Left lobe of liver (tissue), 2 donors: ENCODE measurements at regions not wholly inside any gene's neighbourhood (a gene's known extent, or its start where the extent isn't known, plus 50 kb on each side); places are given as distances from the start of the nearest gene placed in this dataset.
"Not testable (repeated sequence)": the region's sequence is repeated elsewhere in the genome, so short reads cannot be mapped to it uniquely, and the experiment has no call there.

Experiments used
- ATAC-seq: fragments of 200-7000 bp; cut with Tn5 transposase; one replicate; pipeline ENCODE4 v1.9.1; 2020; ENCODE audit warnings: mild to moderate bottlenecking, moderate library complexity
- DNase-seq: peaks from one replicate; pipeline ENCODE4 v3.0.0-alpha.2; 2020; ENCODE audit warnings: low spot score
- donor health status: DM: no; HTN: no; CAD: no; lungs with moderate emphysema.
- donor health status: DM: no; HTN: yes; CAD: no.

DNA sequence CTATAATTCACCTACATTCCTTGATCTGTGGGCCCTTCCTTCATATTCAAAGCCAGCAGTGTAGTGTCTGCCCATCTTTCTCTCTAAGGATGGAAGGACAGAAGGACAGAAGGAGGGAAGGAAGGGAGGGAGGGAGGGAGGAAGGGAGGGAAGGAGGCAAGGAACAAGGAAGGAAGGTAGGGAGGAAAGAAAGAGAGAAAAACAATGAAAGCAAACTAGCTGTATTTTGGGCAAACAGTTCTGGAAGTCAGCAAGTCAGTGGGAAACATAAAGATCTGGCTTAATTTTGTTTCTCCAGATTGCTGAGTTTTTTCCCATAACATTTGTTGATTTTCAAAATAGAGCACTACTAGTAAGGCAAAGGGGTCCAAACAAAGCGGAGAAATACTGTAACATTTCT, 555.2 kb upstream of the EPHA5 start:
- DNase-seq = no peak
- ATAC-seq = no peak

DNA sequence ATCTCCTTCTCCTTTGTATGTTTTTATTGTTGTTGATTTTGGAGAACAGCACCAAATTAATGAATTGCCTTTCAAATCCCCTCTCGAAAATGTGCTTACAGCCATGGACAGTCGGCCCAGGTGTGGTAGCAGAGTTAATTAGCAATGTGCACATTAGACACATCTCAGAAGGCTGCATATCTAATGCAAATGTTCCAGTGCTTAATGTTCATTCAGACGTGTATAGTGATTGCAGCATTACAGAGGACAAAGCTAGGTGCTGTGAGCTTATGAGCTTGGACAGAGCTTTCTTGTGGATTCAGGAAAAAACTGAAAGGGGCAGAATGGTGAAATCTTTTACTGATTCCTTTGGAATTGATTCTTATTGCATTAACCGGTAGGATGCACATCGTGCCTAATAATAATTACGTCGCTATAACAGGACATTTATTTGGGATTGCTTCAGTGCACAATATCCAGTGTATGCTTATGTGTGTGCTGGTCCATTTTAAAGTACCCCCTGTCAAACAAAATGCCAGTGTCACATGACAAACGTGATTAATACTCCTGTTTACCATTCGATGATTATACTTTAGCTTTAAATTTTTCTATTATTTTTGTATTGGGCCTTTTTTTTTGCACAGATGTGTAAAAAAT, 552.9 kb upstream of the EPHA5 start:
- ATAC-seq = no peak
- DNase-seq = no peak

DNA sequence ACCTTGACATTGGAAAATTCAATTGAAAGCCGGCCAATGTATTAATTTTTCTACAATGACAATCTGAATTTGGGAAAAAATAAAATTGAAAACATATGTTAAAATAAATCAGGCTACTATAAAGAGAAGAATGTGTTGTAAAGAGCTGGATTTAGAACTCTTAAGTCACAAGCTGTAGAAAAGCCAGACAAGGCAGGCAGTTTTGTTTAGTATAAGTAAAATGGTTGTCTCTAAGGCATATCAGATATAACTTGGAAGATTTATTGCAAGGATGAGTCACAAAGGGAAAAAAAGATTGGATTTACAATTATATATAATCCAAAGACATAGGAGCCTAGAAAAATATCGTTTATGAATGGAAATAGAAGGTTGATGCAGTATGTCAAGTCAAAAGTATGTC, 549.1 kb upstream of the EPHA5 start:
- DNase-seq (no peak), ATAC-seq (no peak)

DNA sequence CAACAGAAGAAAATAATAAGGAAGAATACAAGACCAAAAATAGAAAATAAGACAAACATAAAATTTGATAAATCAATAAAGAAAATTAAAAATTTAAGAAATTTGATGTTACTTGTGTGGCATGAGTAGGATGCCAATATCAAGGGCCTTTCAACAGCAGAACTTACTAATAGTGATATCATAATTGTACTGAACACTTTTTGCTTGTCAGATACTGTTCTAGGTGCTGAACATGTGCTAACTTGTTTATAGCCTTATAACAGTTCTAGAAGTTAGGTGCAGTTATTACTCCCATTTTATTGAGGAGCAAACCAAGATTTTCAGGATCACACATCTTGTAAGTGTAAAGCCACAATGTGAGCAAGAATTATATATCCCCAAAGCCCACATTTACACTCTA, 546.0 kb upstream of the EPHA5 start:
- ATAC-seq (no peak), DNase-seq (no peak)

DNA sequence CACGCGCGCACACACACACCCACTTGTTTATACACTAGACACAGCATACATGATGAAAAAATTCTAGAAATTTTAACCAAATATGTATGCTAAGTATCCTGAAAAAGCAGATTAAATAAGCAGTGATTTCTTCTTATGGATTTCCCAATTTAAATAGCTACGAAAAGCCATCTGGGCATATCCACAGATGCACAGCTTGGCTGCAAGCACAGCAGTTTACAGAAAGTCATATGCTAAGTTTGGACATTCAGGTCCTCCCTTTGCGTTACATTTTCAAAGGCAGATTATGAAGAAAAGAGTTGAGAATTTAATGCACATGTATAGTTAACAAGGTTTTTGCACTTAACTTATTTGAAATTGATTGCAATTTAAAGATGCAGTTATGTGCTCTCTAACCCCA, 542.2 kb upstream of the EPHA5 start:
- DNase-seq (no peak), ATAC-seq (no peak)

DNA sequence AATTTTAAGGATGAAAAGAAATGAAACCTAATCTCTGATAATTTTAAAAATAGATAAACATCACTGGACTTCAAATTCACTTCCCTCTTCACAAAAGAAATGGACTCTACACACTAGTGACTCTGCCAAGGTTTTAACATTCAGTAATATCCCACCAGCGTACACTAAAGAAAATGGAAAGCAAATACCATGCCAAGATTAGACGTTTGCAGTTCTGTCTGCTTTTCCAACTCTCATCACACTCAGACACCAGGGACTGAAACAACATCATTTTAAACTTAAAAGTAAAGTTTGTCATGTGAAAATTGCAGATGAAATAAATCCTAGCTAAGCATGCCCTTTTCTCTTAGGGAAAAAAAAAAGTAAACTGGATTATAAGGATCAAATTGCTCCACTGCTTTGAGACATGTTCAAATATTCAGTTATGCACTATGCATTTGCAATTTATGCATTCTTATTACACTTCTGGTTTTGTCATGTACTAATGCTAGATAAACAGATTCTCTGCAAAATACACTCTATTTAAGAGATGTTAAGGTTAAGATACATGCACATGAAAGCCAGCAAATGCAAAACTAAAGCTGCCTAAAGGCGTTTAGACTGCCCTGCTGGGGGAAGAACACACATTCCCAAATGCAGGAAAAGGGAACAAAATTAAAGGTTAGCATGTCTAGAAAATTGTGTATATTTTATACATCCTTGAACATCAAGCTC, 534.4 kb upstream of the EPHA5 start:
- ATAC-seq (no peak), DNase-seq (no peak)

DNA sequence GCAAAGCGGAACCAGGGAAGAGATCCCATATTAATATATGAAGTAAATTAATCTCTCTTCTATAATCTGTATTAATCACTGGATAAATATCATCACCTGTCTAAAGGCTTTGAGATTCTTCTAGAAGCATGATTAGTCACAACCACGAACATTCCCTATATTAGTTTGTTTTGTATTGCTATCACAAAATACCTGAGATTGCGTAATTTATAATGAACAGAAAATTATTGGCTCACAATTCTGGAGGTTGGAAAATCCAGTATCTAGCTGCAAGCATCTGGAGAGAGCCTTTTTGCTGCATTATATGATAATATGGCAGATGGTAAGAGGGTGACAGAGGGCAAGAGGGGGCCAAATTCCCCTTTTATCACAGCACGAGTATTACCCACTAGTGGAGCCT, 532.6 kb upstream of the EPHA5 start:
- no peak for DNase-seq

DNA sequence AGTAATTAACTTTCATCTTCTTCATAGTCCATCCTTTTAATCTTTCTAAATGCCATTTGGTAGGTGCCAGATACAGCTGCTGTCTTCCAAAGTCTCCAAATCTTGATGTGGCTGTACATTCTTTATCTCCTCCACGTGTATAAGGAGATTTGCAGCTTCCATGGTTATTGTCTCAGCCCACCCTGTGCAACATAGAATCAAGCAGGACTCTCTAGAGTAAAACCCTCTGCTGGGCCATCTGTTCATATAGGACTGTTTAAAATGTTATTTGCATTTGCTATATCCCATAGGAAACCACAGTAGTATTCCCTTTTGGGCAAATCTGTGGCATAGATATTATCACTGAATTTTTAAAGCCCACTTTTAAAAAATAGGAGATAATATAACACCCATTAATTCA, 527.2 kb upstream of the EPHA5 start:
- ATAC-seq = no peak
- no peak for DNase-seq

More for the DNA sequence above, 532.6 kb upstream of the EPHA5 start:
- ATAC-seq = no peak

DNA sequence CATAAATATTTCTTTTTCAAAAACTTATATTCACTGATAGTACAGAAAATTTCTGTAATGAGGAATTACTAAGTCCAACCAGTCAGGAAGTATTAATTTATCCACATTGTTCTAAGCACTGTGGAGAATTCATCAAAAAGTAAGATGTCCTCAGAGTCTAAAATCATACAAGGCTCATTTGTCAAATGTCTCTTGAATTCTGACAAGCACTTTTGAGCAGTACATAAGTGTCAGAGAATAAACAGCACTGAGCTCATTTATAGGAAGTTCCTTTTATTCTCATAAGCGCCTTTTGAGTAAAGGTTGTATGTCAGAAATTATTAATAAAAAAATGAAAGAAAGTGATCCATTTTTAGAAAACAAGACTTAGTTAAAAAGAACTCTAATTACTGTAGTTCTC, 523.2 kb upstream of the EPHA5 start:
- no peak for ATAC-seq
- DNase-seq = no peak

DNA sequence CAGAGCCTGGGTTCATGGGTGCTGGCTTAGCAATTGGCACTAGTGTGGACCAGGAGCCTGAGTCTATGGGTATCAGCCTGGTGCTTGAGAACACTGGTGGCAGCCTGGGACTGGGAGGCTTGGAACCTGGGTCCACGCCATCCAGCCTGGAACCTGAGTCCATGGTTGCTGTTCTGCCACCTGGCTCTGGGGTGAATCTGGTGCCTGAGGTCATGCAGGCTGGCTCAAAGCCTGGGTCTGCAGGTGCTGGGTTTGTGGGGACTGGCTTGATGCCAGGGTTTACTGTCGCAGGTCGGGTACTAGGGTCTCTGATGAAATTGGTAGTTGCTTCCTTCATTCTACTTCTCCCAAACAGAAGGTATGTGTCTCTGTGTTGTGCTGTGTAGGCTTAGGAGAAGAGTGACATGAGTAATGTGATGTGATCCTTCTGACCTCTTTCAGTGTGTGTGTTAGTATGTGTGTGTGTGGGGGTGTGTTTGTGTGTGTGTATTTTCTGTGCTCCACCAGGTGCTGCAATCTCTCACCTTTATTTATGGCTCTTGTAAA, 517.0 kb upstream of the EPHA5 start:
- DNase-seq (no peak), ATAC-seq (no peak)

DNA sequence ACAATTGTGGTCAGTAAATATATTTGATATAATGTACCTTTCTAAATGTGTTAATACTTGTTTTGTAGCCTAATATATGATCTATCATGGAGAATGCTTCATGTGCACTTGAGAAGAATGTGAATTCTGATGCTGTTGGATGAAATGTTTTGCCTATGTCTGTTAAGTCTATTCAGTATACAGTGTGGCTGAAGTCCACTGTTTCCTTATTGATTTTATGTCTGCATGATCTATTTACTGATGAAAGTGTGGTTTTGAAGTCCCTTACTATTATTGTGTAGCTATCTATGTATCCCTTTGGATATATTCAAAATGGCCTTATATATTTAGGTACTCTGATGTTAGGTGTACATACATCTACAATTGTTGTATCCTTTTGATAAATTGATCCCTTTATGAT, 515.8 kb upstream of the EPHA5 start:
- DNase-seq (no peak), ATAC-seq (no peak)

DNA sequence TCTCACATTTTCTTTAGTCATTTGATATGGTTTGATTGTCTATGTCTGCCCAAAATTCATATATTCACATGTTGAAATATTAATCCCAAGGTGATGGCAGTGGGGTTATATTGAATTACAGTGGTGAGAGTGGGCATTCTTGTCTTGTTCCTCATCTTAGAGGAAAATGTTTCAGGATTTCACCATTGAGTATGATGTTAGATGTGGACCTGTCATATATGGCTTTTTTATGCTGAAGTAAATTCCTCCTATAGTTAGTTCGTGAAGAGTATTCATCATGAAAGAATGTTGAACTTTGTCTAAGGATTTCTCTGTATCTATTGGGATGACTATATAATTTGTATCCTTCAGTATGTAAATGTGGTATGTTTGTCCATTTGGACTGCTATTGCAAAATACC, 512.3 kb upstream of the EPHA5 start:
- ATAC-seq (no peak), DNase-seq (no peak)

DNA sequence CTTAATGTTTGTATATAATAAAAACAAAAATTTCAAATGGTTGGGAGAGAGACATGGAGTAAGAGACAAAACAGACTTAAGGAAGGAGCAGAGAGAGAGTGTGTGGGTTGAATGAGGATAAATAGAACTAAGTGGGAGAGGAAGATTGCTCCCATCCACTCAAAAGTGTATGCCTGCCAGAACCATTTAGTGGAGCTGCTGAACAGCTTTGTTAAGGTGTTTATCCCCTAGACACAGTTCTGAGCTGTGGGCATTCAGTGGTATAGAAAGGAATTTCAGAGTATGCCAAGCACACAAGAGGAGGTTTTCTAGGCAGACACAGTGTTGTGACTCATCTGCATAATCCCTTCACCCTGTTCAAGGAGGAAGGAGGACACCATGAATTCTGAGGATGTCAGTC, 508.6 kb upstream of the EPHA5 start:
- DNase-seq (no peak), ATAC-seq (no peak)

DNA sequence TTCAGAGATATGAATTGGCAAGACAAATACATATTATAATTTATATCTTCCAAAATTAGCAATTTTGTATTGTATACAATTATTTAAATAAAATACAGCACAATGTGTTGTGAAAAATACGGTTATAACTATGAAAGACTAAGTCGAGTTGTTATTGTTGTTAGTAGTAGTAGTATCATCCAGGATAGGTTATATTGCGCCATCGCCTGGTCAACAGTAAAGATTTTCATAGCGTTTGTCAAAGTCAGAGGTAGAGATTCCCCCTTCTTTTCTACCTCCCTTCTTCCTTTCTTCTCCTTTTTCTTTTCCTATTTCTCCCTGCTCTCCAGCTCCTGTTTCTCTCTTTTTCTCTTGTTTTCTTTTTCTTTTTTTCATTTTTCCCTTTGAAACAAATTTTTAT, 499.1 kb upstream of the EPHA5 start:
- no peak for DNase-seq
- no peak for ATAC-seq

DNA sequence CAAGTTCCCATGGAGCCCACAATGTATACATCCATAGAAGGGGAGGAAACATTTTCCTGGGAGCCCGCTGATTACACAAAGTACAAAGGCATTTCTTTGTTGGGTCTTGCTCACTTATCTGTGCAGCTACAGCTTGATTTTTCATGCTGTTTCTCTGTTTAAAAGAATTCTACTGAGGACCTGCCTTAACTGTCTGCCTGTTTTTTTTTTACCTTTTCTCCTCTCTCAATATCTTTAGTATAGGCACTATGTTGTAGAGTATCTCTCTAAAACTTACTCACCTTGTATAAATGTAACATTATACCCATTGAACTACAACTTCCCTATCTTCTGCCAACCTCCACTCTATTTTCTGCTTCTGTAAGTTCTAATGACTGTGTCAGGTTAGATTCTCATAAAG, 494.6 kb upstream of the EPHA5 start:
- ATAC-seq (no peak), DNase-seq (no peak)

DNA sequence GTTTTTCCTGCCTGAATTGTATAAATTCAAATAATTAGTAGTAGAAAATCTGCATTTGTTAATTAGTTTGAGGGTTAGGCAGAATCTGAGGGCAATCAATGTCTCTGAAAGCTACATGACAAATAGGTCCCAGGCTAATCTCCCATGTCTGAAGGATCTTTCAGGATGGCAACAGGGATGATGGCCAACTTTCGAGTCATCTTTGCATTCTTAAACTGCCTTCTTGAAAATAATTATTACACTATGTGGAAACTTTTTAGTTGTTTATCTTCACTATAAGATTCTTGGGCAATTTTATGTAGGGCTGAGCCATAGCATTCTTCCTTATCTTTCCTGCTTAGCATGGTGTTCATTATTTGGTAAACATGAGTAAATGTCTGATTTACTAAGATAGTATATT, 490.3 kb upstream of the EPHA5 start:
- DNase-seq (no peak), ATAC-seq (no peak)

DNA sequence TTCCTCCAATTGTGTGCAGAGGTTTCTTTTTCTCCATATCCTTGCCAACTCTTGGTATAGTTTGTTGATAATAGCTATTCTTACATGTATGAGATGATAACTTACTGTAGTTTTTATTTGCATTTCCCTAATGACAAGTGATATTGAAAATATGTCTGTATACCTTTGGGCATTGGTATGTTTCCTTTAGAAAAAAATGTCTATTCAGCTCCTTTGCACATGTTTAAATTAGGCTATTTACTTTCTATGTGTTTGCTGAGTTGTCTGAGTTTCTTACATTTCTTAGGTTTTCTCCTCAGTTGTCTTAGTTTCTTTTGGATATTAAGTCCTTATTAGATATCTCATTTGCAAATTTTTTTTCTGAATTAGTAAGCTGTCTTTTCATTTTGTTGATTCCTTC, 487.3 kb upstream of the EPHA5 start:
- ATAC-seq = no peak
- no peak for DNase-seq

DNA sequence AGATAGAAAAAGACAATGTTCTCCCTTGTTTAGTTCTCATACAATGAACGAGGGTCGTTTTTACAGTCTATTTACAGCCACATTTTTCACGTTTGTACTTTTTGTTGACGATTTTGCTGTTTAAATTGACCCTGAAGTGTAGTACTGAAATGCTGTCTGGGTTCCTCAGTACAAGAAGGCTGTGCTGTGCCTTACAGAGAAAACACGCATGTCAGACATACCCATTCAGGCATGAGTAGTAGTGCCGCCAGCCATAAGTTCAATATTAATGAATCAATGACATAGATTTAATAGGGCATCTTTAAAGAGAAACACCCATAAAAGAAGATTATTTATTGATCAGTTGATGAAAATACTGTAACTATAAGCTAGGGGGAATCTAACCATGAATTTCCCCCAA, 459.8 kb upstream of the EPHA5 start:
- ATAC-seq (no peak), DNase-seq (no peak)

DNA sequence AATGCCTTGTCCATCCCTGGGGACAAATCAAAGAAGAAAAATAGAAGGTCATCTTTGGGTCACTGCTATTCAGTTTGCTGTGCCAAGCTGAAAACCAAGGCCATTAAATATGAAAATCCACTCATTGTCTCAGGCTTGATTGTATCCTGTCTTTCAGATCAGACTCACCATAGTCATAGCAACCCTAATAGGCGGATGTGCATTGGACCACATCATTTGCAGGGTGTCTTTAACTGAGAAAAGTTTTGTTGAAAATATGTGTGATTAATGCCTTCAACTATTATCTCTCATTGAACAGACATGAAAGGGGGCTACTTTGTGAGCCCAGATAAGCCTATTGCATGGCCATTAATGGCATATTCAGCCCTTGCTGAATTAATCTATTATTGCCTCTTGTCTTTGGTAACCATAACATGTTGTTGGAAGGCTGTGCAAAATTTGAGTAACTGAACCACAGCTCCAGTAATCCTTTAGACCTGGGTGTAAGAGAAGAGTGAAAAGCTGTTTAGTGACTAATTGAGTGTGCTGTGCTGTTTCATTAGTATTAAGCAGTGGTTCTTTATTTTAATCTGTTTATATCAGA, 453.6 kb upstream of the EPHA5 start:
- ATAC-seq = no peak
- no peak for DNase-seq

DNA sequence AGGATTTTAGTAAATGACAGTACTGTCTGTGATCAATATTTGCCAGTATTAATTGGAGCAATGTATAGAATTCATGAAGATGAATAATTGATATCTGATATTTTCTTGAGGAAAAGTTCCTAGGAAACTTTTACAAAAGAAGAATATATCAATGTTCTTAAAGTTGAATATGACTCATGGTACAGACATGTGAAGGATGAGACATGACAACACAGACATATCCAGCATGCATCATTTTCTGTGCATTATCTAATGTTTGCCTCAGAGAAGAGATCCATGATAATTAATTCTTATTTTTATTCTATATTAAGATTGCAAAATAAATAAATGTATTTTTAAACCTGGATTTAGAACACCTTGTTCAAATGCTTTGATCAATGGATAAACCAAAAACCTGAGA, 452.9 kb upstream of the EPHA5 start:
- ATAC-seq (no peak), DNase-seq (no peak)

DNA sequence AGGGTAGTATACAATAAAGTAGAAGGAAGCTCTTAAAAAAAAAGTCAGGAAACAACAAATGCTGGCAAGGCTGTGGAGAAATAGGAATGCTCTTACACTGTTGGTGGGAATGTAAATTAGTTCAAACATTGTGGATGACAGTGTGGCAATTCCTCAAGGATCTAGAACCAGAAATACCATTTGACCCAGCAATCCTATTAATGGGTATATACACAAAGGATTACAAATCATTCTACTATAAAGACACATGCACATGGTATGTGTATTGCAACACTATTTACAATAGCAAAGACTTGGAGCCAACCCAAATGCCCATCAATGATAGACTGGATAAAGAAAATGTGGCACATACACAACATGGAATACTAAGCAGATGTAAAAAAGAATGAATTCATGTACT, 444.9 kb upstream of the EPHA5 start:
- not testable (repeated sequence) for ATAC-seq, DNase-seq

DNA sequence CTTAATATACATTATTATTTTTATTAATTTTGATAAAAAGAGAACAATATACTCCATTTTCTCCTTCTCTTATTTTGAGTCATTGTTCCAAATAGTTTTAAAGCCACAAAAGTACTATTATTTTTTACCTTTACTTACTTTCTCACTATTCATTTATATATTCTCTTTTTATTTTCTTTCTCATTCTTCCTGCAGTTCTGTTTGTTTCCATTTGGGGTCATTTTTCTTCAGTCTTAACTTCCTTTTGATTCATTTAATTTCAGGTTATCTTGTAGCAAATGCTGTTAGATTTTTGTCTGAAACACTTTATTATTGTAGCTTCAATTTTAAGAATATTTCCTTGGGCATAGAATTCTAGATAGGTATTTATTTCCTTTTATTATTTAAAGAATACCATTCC, 438.6 kb upstream of the EPHA5 start:
- ATAC-seq (no peak), DNase-seq (no peak)
